Right ventricle myocardium superior (tissue), 1 donor: ENCODE measurements at regions not wholly inside any gene's neighbourhood (a gene's known extent, or its start where the extent isn't known, plus 50 kb on each side); places are given as distances from the start of the nearest gene placed in this dataset.

Experiments
- ATAC-seq: fragments of 200-7000 bp; cut with Tn5 transposase; one replicate; pipeline ENCODE4 v1.9.1; 2020; ENCODE audit warnings: mild to moderate bottlenecking; ENCODE audit not compliant: poor library complexity
- DNase-seq: peaks from one replicate; pipeline ENCODE4 v3.0.0-alpha.2; 2020
- intact Hi-C: fragments of 100-400 bp; cut with DNase I; formaldehyde crosslinking; loops from one replicate; pipeline ENCODE4 v1.11.2; 2022
- donor health status: DM: no; HTN: yes; CAD: no; lungs with severe emphysema.

- intact Hi-C loops, result no loop called here
- no peak for ATAC-seq
Measured at GRCh38 chr13:80462567-80462966, 121.6 kb upstream of the SPRY2 start.

GRCh38 chr13:80462037-80462436, 121.1 kb upstream of the SPRY2 start:
- no peak for DNase-seq
- intact Hi-C loops, result no loop called here

More at GRCh38 chr13:80462567-80462966, 121.6 kb upstream of the SPRY2 start:
- no peak for DNase-seq

GRCh38 chr13:80458543-80458942, 117.6 kb upstream of the SPRY2 start:
- no peak for DNase-seq
- no peak for ATAC-seq
- intact Hi-C loops, result no loop called here

More at GRCh38 chr13:80462037-80462436, 121.1 kb upstream of the SPRY2 start:
- ATAC-seq, result no peak

- ATAC-seq (peak; percentile 32), DNase-seq (no peak)
- intact Hi-C loops, result no loop called here
Measured at GRCh38 chr13:80454245-80454644, 113.3 kb upstream of the SPRY2 start.

GRCh38 chr13:80452279-80452678, 111.4 kb upstream of the SPRY2 start:
- ATAC-seq (no peak), DNase-seq (no peak)
- intact Hi-C loops, result no loop called here

- DNase-seq (no peak), ATAC-seq (no peak)
- intact Hi-C loops, result no loop called here
Measured at GRCh38 chr13:80451641-80452040, 110.7 kb upstream of the SPRY2 start.

- DNase-seq (no peak), ATAC-seq (no peak)
- intact Hi-C loops, result no loop called here
Measured at GRCh38 chr13:80450386-80450785, 109.5 kb upstream of the SPRY2 start.

- intact Hi-C loops, result no loop called here
- no peak for ATAC-seq
- no peak for DNase-seq
Measured at GRCh38 chr13:80448725-80449124, 107.8 kb upstream of the SPRY2 start.

GRCh38 chr13:80447747-80448146, 106.8 kb upstream of the SPRY2 start:
- no peak for DNase-seq
- ATAC-seq, result no peak
- intact Hi-C loops, result no loop called here

- DNase-seq, result no peak
- intact Hi-C loops, result no loop called here
- ATAC-seq, result peak; percentile 33
Measured at GRCh38 chr13:80444240-80445015, 103.5 kb upstream of the SPRY2 start.

- no peak for DNase-seq
- no peak for ATAC-seq
- intact Hi-C loops, result no loop called here
Measured at GRCh38 chr13:80442609-80443008, 101.7 kb upstream of the SPRY2 start.

- intact Hi-C loops, result no loop called here
- DNase-seq, result no peak
- ATAC-seq, result no peak
Measured at GRCh38 chr13:80441968-80442367, 101.0 kb upstream of the SPRY2 start.

- intact Hi-C loops, result no loop called here
- no peak for DNase-seq
- no peak for ATAC-seq
Measured at GRCh38 chr13:80438521-80438920, 97.6 kb upstream of the SPRY2 start.

GRCh38 chr13:80437231-80437630, 96.3 kb upstream of the SPRY2 start:
- DNase-seq, result no peak
- intact Hi-C loops, result no loop called here
- peak; percentile 15 for ATAC-seq

- intact Hi-C loops, result no loop called here
- ATAC-seq, result peak; percentile 92
- no peak for DNase-seq
Measured at GRCh38 chr13:80436571-80437169, 95.7 kb upstream of the SPRY2 start.

- intact Hi-C loops, result no loop called here
- DNase-seq (no peak), ATAC-seq (no peak)
Measured at GRCh38 chr13:80430561-80430960, 89.6 kb upstream of the SPRY2 start.

GRCh38 chr13:80428349-80429096, 87.6 kb upstream of the SPRY2 start:
- intact Hi-C loops, result no loop called here

GRCh38 chr13:80419416-80419815, 78.5 kb upstream of the SPRY2 start:
- DNase-seq, result no peak
- intact Hi-C loops, result no loop called here
- no peak for ATAC-seq

More at GRCh38 chr13:80428349-80429096, 87.6 kb upstream of the SPRY2 start:
- no peak for ATAC-seq
- no peak for DNase-seq

- no peak for ATAC-seq
- intact Hi-C loops, result no loop called here
- no peak for DNase-seq
Measured at GRCh38 chr13:80413611-80414010, 72.7 kb upstream of the SPRY2 start.

GRCh38 chr13:80408270-80408669, 67.3 kb upstream of the SPRY2 start:
- no peak for ATAC-seq
- intact Hi-C loops, result no loop called here
- DNase-seq, result no peak
